Gastroesophageal sphincter (tissue), 3 donors: ENCODE measurements at regions not wholly inside any gene's neighbourhood (a gene's known extent, or its start where the extent isn't known, plus 50 kb on each side); places are given as distances from the start of the nearest gene placed in this dataset.

ENCODE experiments used
- EP300 ChIP-seq: sonication (generic); formaldehyde crosslinking; IDR thresholded peaks from one replicate; pipeline ENCODE4 v1.6.1; 2017; ENCODE audit warnings: antibody characterized with exemption, mild to moderate bottlenecking
- POLR2A ChIP-seq, 2 donors: fragments of 450-650 bp; IDR thresholded peaks; one replicate each; pipeline ENCODE4 v1.6.1; 2017; ENCODE audit warnings: antibody characterized with exemption in 2 of 2, mild to moderate bottlenecking in 2 of 2, moderate library complexity in 1 of 2
- POLR2AphosphoS5 ChIP-seq: sonication (generic); formaldehyde crosslinking; IDR thresholded peaks from one replicate; pipeline ENCODE4 v1.6.1; 2017; ENCODE audit warnings: antibody characterized with exemption
- TF ChIP-seq, protein P1 (sequence below), 4 experiments: fragments of 200-600 bp in 2 of 4; fragments of 450-650 bp in 2 of 4; sonication (generic) in 1 of 4; IDR thresholded peaks; one replicate each; pipeline ENCODE4 v1.5.1; 2017 to 2019; ENCODE audit warnings: antibody characterized with exemption in 4 of 4, mild to moderate bottlenecking in 2 of 4, moderate library complexity in 2 of 4

- TF ChIP-seq, protein P1, sequence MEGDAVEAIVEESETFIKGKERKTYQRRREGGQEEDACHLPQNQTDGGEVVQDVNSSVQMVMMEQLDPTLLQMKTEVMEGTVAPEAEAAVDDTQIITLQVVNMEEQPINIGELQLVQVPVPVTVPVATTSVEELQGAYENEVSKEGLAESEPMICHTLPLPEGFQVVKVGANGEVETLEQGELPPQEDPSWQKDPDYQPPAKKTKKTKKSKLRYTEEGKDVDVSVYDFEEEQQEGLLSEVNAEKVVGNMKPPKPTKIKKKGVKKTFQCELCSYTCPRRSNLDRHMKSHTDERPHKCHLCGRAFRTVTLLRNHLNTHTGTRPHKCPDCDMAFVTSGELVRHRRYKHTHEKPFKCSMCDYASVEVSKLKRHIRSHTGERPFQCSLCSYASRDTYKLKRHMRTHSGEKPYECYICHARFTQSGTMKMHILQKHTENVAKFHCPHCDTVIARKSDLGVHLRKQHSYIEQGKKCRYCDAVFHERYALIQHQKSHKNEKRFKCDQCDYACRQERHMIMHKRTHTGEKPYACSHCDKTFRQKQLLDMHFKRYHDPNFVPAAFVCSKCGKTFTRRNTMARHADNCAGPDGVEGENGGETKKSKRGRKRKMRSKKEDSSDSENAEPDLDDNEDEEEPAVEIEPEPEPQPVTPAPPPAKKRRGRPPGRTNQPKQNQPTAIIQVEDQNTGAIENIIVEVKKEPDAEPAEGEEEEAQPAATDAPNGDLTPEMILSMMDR (IDR thresholded peaks at IDR 0.05) = no peak
- no peak for TF ChIP-seq POLR2A (IDR thresholded peaks at IDR 0.05)
- no peak for TF ChIP-seq POLR2AphosphoS5
- TF ChIP-seq EP300 = no peak
Measured at GRCh38 chr5:23269981-23270380, 237.4 kb upstream of the PRDM9 start.
